ENCODE measurements at regions not wholly inside any gene's neighbourhood (a gene's known extent, or its start where the extent isn't known, plus 50 kb on each side); places are given as distances from the start of the nearest gene placed in this dataset.

GRCh38 chr10:89153971-89154370 is 53.1 kb downstream of the CH25H start:
- H3K27me3 ChIP-seq (ENCODE audit: insufficient read depth, low read length) = no peaks in the 10 kb centered on the region
- ATAC-seq (no peak), DNase-seq (ENCODE audit: low read depth, low spot score) (no peak)
- no peaks in the 10 kb centered on the region for H4K20me1 ChIP-seq (ENCODE audit: insufficient read depth)
- intact Hi-C loops (cut with micrococcal nuclease) = no loop called here
- ChIA-PET RAD21 (ENCODE audit: low non-redundant PET in 1 of 2, low total read pairs in 2 of 2, uncharacterized antibody in 2 of 2, unreplicated experiment in 2 of 2) (no interaction called here), POLR2A (no interaction called here), CTCF (no interaction called here)
- no peak for TF ChIP-seq CBX3 (IDR thresholded peaks at IDR 0.05; ENCODE audit: low read depth)
- TF ChIP-seq ZNF274 (IDR thresholded peaks at IDR 0.05; ENCODE audit: low read depth, low read length) = no peak
- TF ChIP-seq ATF3 (IDR thresholded peaks at IDR 0.05) = no peak
- TF ChIP-seq EGR1 (IDR thresholded peaks at IDR 0.05; ENCODE audit: low read depth) = no peak
- no peak for TF ChIP-seq ELF1 (IDR thresholded peaks at IDR 0.05; ENCODE audit: borderline replicate concordance, low read depth)
- TF ChIP-seq FOSL1 (IDR thresholded peaks at IDR 0.05; ENCODE audit: low read depth) = no peak
- no peak for TF ChIP-seq JUND (IDR thresholded peaks at IDR 0.05)
- TF ChIP-seq POLR2AphosphoS5 (IDR thresholded peaks at IDR 0.05; ENCODE audit: low read depth, low read length) = no peak
- no peak for TF ChIP-seq EZH2 (IDR thresholded peaks at IDR 0.05)
- no peak for TF ChIP-seq MAX (IDR thresholded peaks at IDR 0.05)
- TF ChIP-seq, protein P1, sequence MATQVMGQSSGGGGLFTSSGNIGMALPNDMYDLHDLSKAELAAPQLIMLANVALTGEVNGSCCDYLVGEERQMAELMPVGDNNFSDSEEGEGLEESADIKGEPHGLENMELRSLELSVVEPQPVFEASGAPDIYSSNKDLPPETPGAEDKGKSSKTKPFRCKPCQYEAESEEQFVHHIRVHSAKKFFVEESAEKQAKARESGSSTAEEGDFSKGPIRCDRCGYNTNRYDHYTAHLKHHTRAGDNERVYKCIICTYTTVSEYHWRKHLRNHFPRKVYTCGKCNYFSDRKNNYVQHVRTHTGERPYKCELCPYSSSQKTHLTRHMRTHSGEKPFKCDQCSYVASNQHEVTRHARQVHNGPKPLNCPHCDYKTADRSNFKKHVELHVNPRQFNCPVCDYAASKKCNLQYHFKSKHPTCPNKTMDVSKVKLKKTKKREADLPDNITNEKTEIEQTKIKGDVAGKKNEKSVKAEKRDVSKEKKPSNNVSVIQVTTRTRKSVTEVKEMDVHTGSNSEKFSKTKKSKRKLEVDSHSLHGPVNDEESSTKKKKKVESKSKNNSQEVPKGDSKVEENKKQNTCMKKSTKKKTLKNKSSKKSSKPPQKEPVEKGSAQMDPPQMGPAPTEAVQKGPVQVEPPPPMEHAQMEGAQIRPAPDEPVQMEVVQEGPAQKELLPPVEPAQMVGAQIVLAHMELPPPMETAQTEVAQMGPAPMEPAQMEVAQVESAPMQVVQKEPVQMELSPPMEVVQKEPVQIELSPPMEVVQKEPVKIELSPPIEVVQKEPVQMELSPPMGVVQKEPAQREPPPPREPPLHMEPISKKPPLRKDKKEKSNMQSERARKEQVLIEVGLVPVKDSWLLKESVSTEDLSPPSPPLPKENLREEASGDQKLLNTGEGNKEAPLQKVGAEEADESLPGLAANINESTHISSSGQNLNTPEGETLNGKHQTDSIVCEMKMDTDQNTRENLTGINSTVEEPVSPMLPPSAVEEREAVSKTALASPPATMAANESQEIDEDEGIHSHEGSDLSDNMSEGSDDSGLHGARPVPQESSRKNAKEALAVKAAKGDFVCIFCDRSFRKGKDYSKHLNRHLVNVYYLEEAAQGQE (IDR thresholded peaks at IDR 0.05; ENCODE audit: low read depth) = no peak
- TF ChIP-seq SP1 (IDR thresholded peaks at IDR 0.05; ENCODE audit: low read depth) = no peak
- no peak for TF ChIP-seq YY1 (IDR thresholded peaks at IDR 0.05; ENCODE audit: extremely low read depth, insufficient replicate concordance, low read depth, low read length)
- TF ChIP-seq EZH2phosphoT487 (IDR thresholded peaks at IDR 0.05; ENCODE audit: borderline replicate concordance) = no peak
- TF ChIP-seq TCF7L2 (IDR thresholded peaks at IDR 0.05; ENCODE audit: borderline replicate concordance, extremely low read depth, insufficient read depth, insufficient read length) = no peak
- TF ChIP-seq POLR2A (IDR thresholded peaks at IDR 0.05; ENCODE audit: borderline replicate concordance, extremely low read depth, insufficient read depth, insufficient read length) = no peak
- no peak for TF ChIP-seq ZFX (IDR thresholded peaks at IDR 0.05)
- no peak for TF ChIP-seq CEBPB (IDR thresholded peaks at IDR 0.05; ENCODE audit: low read depth)
- TF ChIP-seq, protein P2, sequence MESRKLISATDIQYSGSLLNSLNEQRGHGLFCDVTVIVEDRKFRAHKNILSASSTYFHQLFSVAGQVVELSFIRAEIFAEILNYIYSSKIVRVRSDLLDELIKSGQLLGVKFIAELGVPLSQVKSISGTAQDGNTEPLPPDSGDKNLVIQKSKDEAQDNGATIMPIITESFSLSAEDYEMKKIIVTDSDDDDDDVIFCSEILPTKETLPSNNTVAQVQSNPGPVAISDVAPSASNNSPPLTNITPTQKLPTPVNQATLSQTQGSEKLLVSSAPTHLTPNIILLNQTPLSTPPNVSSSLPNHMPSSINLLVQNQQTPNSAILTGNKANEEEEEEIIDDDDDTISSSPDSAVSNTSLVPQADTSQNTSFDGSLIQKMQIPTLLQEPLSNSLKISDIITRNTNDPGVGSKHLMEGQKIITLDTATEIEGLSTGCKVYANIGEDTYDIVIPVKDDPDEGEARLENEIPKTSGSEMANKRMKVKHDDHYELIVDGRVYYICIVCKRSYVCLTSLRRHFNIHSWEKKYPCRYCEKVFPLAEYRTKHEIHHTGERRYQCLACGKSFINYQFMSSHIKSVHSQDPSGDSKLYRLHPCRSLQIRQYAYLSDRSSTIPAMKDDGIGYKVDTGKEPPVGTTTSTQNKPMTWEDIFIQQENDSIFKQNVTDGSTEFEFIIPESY (IDR thresholded peaks at IDR 0.05; ENCODE audit: extremely low read depth, insufficient replicate concordance, low read length) = no peak
- H3K27ac ChIP-seq (ENCODE audit: low read depth, low read length) = no peak overlapping the region
- no peaks in the 10 kb centered on the region for H3K4me1 ChIP-seq (ENCODE audit: control insufficient read depth in 1 of 2, insufficient read depth in 2 of 2, low read length in 2 of 2)
- BruUV-seq (replicated peaks) = no TSS peak
- no peaks in the 10 kb centered on the region for H3K9me3 ChIP-seq (ENCODE audit: control insufficient read depth in 1 of 2, insufficient read depth in 1 of 2, low read depth in 1 of 2, low read length in 2 of 2)
- H3K4me2 ChIP-seq (ENCODE audit: low read length) = no peak overlapping the region
- H2AFZ ChIP-seq (ENCODE audit: low read depth, low read length, poor library complexity, severe bottlenecking) = no peak overlapping the region
- H3K79me2 ChIP-seq (ENCODE audit: insufficient read depth, low read length) = no peaks in the 10 kb centered on the region
- no peak overlapping the region for H3K4me3 ChIP-seq (replicated peaks in 1 of 2; ENCODE audit: low read depth in 1 of 2, low read length in 2 of 2)
- no peaks in the 10 kb centered on the region for H3K36me3 ChIP-seq (ENCODE audit: control insufficient read depth in 1 of 2, insufficient read depth in 2 of 2, low read length in 2 of 2)
- H3K9me2 ChIP-seq (ENCODE audit: insufficient read depth) = no peaks in the 10 kb centered on the region
- no peak overlapping the region for H3K9ac ChIP-seq (ENCODE audit: low read length)
